SK-N-SH (cell line): ENCODE measurements at regions not wholly inside any gene's neighbourhood (a gene's known extent, or its start where the extent isn't known, plus 50 kb on each side); places are given as distances from the start of the nearest gene placed in this dataset.

Source experiments
- CTCF ChIA-PET: fragments of 300-600, 350-600 bp; formaldehyde crosslinking; extraction: SDS; loops from one replicate; lab custom pipeline; 2021; lab: Yijun Ruan, JAX
- POLR2A ChIA-PET: fragments of 350-600 bp; sonication (Branson Sonifier 250); formaldehyde crosslinking; extraction: SDS; loops from one replicate; lab custom pipeline; 2020; ENCODE audit warnings: antibody characterized with exemption, inconsistent platforms; lab: Yijun Ruan, JAX
- DNase-seq: peaks from one replicate; pipeline ENCODE4 v3.0.0; 2012
- H2AFZ ChIP-seq: fragments of 200-600 bp; sonication (generic); 2 replicates; pipeline ENCODE4 v1.8.1; 2016; ENCODE audit warnings: antibody characterized with exemption, mild to moderate bottlenecking, low read depth
- H3F3A ChIP-seq: fragments of 200-600 bp; sonication (generic); replicated peaks from 2 replicates; pipeline ENCODE3; 2016; ENCODE audit warnings: antibody characterized with exemption, mild to moderate bottlenecking; ENCODE audit not compliant: insufficient read depth
- H3K27ac ChIP-seq, 2 experiments: fragments of 200-500 bp in 1 of 2; fragments of 200-600 bp in 1 of 2; sonication (Bioruptor generic) in 1 of 2; sonication (generic), shearing (Covaris generic) in 1 of 2; 2 replicates each; pipeline versions ENCODE4 v1.5.1 to v1.6.1; 2014 to 2016; ENCODE audit warnings: low read depth in 2 of 2, inconsistent platforms in 1 of 2, low read length in 1 of 2, mild to moderate bottlenecking in 1 of 2, mixed read lengths in 1 of 2
- H3K27me3 ChIP-seq: fragments of 200-600 bp; sonication (generic), shearing (Covaris generic); 2 replicates; pipeline ENCODE4 v1.6.1; 2016; ENCODE audit warnings: mixed run types; ENCODE audit not compliant: insufficient read depth
- H3K36me3 ChIP-seq, 2 experiments: fragments of 200-500 bp in 1 of 2; fragments of 200-600 bp in 1 of 2; sonication (Bioruptor generic) in 1 of 2; sonication (generic) in 1 of 2; replicated peaks in 1 of 2; 2 replicates each; pipeline versions ENCODE3 to v1.5.1; 2014 to 2016; ENCODE audit warnings: low read length in 1 of 2, mild to moderate bottlenecking in 1 of 2; ENCODE audit not compliant: insufficient read depth in 2 of 2, control insufficient read depth in 1 of 2
- H3K4me1 ChIP-seq, 2 experiments: fragments of 200-500 bp in 1 of 2; fragments of 200-600 bp in 1 of 2; sonication (Bioruptor generic) in 1 of 2; sonication (generic), shearing (Covaris generic) in 1 of 2; 2 replicates each; pipeline versions ENCODE4 v1.5.1 to v1.6.1; 2014 to 2016; ENCODE audit warnings: low read depth in 1 of 2, low read length in 1 of 2, mixed run types in 1 of 2; ENCODE audit not compliant: insufficient read depth in 2 of 2, control insufficient read depth in 1 of 2
- H3K4me2 ChIP-seq: fragments of 200-600 bp; sonication (generic), shearing (Covaris generic); 2 replicates; pipeline ENCODE4 v1.6.1; 2017; ENCODE audit warnings: mixed run types
- H3K4me3 ChIP-seq, 2 experiments: fragments of 200-500 bp in 1 of 2; fragments of 200-600 bp in 1 of 2; sonication (Bioruptor generic) in 1 of 2; sonication (generic), shearing (Covaris generic) in 1 of 2; 2 replicates each; pipeline versions ENCODE4 v1.5.1 to v1.8.1; 2014 to 2016; ENCODE audit warnings: low read depth in 2 of 2, inconsistent platforms in 1 of 2, low read length in 1 of 2, mild to moderate bottlenecking in 1 of 2, mixed read lengths in 1 of 2, moderate library complexity in 1 of 2
- H3K79me2 ChIP-seq: fragments of 200-600 bp; sonication (generic); 2 replicates; pipeline ENCODE4 v1.8.1; 2017; ENCODE audit warnings: mild to moderate bottlenecking; ENCODE audit not compliant: insufficient read depth
- H3K9ac ChIP-seq: fragments of 200-600 bp; sonication (generic); 2 replicates; pipeline ENCODE4 v1.6.1; 2017; ENCODE audit warnings: mixed run types
- H3K9me2 ChIP-seq: fragments of 200-600 bp; sonication (generic); 2 replicates; pipeline ENCODE4 v1.6.1; 2017; ENCODE audit warnings: mixed run types
- H3K9me3 ChIP-seq: fragments of 200-600 bp; sonication (generic); 2 replicates; pipeline ENCODE4 v1.6.1; 2017; ENCODE audit warnings: mixed run types, mild to moderate bottlenecking, moderate library complexity
- H4K20me1 ChIP-seq: fragments of 200-600 bp; sonication (generic); 2 replicates; pipeline ENCODE4 v1.6.1; 2017; ENCODE audit warnings: mild to moderate bottlenecking, mixed run types; ENCODE audit not compliant: insufficient read depth
- CHD2 ChIP-seq: fragments of 150-350 bp; IDR thresholded peaks from 2 replicates; pipeline ENCODE4 v1.6.1; 2018; ENCODE audit warnings: low read length; ENCODE audit not compliant: partially characterized antibody
- ELF1 ChIP-seq: IDR thresholded peaks from 2 replicates; pipeline ENCODE4 v1.4.0; 2012
- EZH2phosphoT487 ChIP-seq: fragments of 200-600 bp; sonication (generic); IDR thresholded peaks from 2 replicates; pipeline ENCODE4 v1.6.1; 2017; ENCODE audit warnings: low read depth, mixed run types, mild to moderate bottlenecking, antibody characterized with exemption, moderate library complexity, borderline replicate concordance
- FOSL2 ChIP-seq: IDR thresholded peaks from 2 replicates; pipeline ENCODE4 v1.4.0; 2012; ENCODE audit warnings: low read depth, mild to moderate bottlenecking, moderate library complexity, borderline replicate concordance
- FOXM1 ChIP-seq: IDR thresholded peaks from 2 replicates; pipeline ENCODE4 v1.4.0; 2012; ENCODE audit warnings: low read depth, mild to moderate bottlenecking
- GATA2 ChIP-seq: sonication (generic); formaldehyde crosslinking; IDR thresholded peaks from 2 replicates; pipeline ENCODE4 v1.5.0; 2020; ENCODE audit warnings: mild to moderate bottlenecking, missing genetic modification reagents
- JUND ChIP-seq: IDR thresholded peaks from 2 replicates; pipeline ENCODE4 v1.4.0; 2012
- MAX ChIP-seq: IDR thresholded peaks from 2 replicates; pipeline ENCODE4 v1.4.0; 2012; ENCODE audit warnings: low read depth
- MEF2A ChIP-seq: IDR thresholded peaks from 2 replicates; pipeline ENCODE4 v1.4.0; 2012; ENCODE audit warnings: low read depth, borderline replicate concordance
- NFIC ChIP-seq: IDR thresholded peaks from 2 replicates; pipeline ENCODE4 v1.4.0; 2012; ENCODE audit warnings: borderline replicate concordance
- NRF1 ChIP-seq: IDR thresholded peaks from 2 replicates; pipeline ENCODE4 v1.6.1; 2012; ENCODE audit warnings: low read depth, mild to moderate bottlenecking, low read length
- POLR2AphosphoS5 ChIP-seq: IDR thresholded peaks from 2 replicates; pipeline ENCODE4 v1.6.1; 2012; ENCODE audit warnings: low read depth, low read length
- RAD21 ChIP-seq: IDR thresholded peaks from 2 replicates; pipeline ENCODE4 v1.6.1; 2012; ENCODE audit warnings: mild to moderate bottlenecking, low read length
- RFX5 ChIP-seq: IDR thresholded peaks from 2 replicates; pipeline ENCODE4 v1.6.1; 2012; ENCODE audit warnings: mild to moderate bottlenecking, improper control_type of control experiment, low read length
- RXRA ChIP-seq: IDR thresholded peaks from 2 replicates; pipeline ENCODE4 v1.4.0; 2012; ENCODE audit warnings: low read depth, mild to moderate bottlenecking, borderline replicate concordance
- SMC3 ChIP-seq: IDR thresholded peaks from 2 replicates; pipeline ENCODE4 v1.6.1; 2012; ENCODE audit warnings: low read depth, low read length, improper control_type of control experiment
- TAF1 ChIP-seq: IDR thresholded peaks from 2 replicates; pipeline ENCODE4 v1.6.1; 2012; ENCODE audit warnings: low read depth, mild to moderate bottlenecking, low read length, moderate library complexity, borderline replicate concordance
- TEAD4 ChIP-seq: IDR thresholded peaks from 2 replicates; pipeline ENCODE4 v1.4.0; 2012; ENCODE audit warnings: mild to moderate bottlenecking, borderline replicate concordance; ENCODE audit not compliant: insufficient read depth
- USF2 ChIP-seq: fragments of 150-350 bp; IDR thresholded peaks from 2 replicates; pipeline ENCODE4 v1.6.1; 2017; ENCODE audit warnings: antibody characterized with exemption, low read length, low read depth, borderline replicate concordance
- YY1 ChIP-seq: IDR thresholded peaks from 2 replicates; pipeline ENCODE4 v1.4.0; 2012; ENCODE audit warnings: low read depth, mild to moderate bottlenecking
- ZBTB33 ChIP-seq: IDR thresholded peaks from 2 replicates; pipeline ENCODE4 v1.4.0; 2012; ENCODE audit warnings: low read depth, borderline replicate concordance
- WGBS: methylation state at CpG from one replicate; pipeline ENCODE4 v1.1.6; 2017; ENCODE audit warnings: low lambda C conversion rate; 5-methylcytosine and 5-hydroxymethylcytosine counted together
- TF ChIP-seq, protein P1 (sequence below): IDR thresholded peaks from 2 replicates; pipeline ENCODE4 v1.4.0; 2012; ENCODE audit warnings: low read depth, borderline replicate concordance
- TF ChIP-seq, protein P2 (sequence below): fragments of 200-600 bp; sonication (generic); IDR thresholded peaks from 2 replicates; pipeline ENCODE4 v1.6.1; 2017; ENCODE audit warnings: antibody characterized with exemption, mild to moderate bottlenecking, moderate library complexity

- CTCF ChIA-PET = interaction anchor here (1.5 kb wide), 1 partner anchor 27 kb away, joined by 6 read pairs; no protein-coding TSS in a partner anchor
- Histone ChIP-seq H3K4me3 (no peak overlapping the region), H3K9me2 (no peaks in the 10 kb centered on the region), H3K79me2 (no peaks in the 10 kb centered on the region), H4K20me1 (no peaks in the 10 kb centered on the region), H3K9me3 (no peaks in the 10 kb centered on the region), H3K4me2 (no peak overlapping the region), H3K9ac (no peak overlapping the region), H2AFZ (no peak overlapping the region), H3F3A (no peaks in the 10 kb centered on the region), H3K36me3 (no peaks in the 10 kb centered on the region), H3K4me1 (no peaks in the 10 kb centered on the region; a peak in 1 of 4 replicates), H3K27ac (no peak overlapping the region), H3K27me3 (no peaks in the 10 kb centered on the region)
- POLR2A ChIA-PET = no interaction called here
- TF ChIP-seq, protein P1, sequence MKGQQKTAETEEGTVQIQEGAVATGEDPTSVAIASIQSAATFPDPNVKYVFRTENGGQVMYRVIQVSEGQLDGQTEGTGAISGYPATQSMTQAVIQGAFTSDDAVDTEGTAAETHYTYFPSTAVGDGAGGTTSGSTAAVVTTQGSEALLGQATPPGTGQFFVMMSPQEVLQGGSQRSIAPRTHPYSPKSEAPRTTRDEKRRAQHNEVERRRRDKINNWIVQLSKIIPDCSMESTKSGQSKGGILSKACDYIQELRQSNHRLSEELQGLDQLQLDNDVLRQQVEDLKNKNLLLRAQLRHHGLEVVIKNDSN = no peak
- TF ChIP-seq CHD2 (no peak), FOSL2 (no peak), NRF1 (no peak), FOXM1 (no peak), POLR2AphosphoS5 (no peak), ZBTB33 (no peak), ELF1 (no peak), RAD21 (no peak), JUND (no peak), MEF2A (no peak), YY1 (no peak), NFIC (no peak), GATA2 (CRISPR knock-in tag) (no peak), EZH2phosphoT487 (no peak), MAX (no peak)
- 22% methylated on average over 5 of the region's 5 CpGs for WGBS
- DNase-seq = no peak
Measured at GRCh38 chr11:134841411-134841810, 429.4 kb upstream of the B3GAT1 start.

DNA sequence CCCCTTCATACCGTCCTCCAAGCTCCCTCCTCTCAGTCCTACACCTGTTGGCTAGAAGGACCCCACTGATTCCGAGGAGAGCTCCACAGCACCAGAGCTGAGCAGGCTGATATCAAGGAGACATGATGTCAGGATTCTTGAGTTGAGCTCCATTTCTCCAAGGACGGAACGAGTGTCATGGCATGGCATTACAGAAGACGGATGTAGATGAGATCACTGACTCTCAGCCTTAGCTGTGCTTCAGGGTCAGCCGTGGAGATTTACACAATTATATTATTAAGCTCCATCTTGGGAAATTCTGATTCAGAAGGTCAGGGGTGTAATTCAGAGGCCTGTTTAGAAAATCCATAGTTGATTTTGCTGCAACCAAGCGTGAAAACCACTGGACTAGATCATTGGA, 428.9 kb upstream of the B3GAT1 start:
- H4K20me1 ChIP-seq = no peaks in the 10 kb centered on the region
- TF ChIP-seq SMC3 = no peak
- no peak for TF ChIP-seq TAF1
- TF ChIP-seq, protein P2, sequence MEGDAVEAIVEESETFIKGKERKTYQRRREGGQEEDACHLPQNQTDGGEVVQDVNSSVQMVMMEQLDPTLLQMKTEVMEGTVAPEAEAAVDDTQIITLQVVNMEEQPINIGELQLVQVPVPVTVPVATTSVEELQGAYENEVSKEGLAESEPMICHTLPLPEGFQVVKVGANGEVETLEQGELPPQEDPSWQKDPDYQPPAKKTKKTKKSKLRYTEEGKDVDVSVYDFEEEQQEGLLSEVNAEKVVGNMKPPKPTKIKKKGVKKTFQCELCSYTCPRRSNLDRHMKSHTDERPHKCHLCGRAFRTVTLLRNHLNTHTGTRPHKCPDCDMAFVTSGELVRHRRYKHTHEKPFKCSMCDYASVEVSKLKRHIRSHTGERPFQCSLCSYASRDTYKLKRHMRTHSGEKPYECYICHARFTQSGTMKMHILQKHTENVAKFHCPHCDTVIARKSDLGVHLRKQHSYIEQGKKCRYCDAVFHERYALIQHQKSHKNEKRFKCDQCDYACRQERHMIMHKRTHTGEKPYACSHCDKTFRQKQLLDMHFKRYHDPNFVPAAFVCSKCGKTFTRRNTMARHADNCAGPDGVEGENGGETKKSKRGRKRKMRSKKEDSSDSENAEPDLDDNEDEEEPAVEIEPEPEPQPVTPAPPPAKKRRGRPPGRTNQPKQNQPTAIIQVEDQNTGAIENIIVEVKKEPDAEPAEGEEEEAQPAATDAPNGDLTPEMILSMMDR = no peak
- no peak for TF ChIP-seq RAD21
- no peak for TF ChIP-seq USF2
- TF ChIP-seq TEAD4 = no peak
- TF ChIP-seq RFX5 = no peak
- no peak for TF ChIP-seq EZH2phosphoT487
- no peak for TF ChIP-seq RXRA
- TF ChIP-seq GATA2 (CRISPR knock-in tag) = no peak
- no peaks in the 10 kb centered on the region for H3F3A ChIP-seq
- no peaks in the 10 kb centered on the region for H3K36me3 ChIP-seq
- H3K4me1 ChIP-seq = no peaks in the 10 kb centered on the region; a peak in 1 of 4 replicates
- H2AFZ ChIP-seq = no peak overlapping the region
- no peaks in the 10 kb centered on the region for H3K9me2 ChIP-seq
- no peak overlapping the region for H3K4me3 ChIP-seq
- no peaks in the 10 kb centered on the region for H3K27me3 ChIP-seq
- ChIA-PET CTCF (interaction anchor here (1.5 kb wide), 1 partner anchor 28 kb away, joined by 6 read pairs; no protein-coding TSS in a partner anchor), POLR2A (no interaction called here)
- DNase-seq = no peak
- no peaks in the 10 kb centered on the region for H3K9me3 ChIP-seq
- WGBS = 31% methylated on average over 7 of the region's 7 CpGs
- H3K79me2 ChIP-seq = no peaks in the 10 kb centered on the region
- no peak overlapping the region for H3K4me2 ChIP-seq
- no peak overlapping the region for H3K9ac ChIP-seq
- no peak overlapping the region for H3K27ac ChIP-seq
